SK-N-SH (cell line): ENCODE measurements at regions not wholly inside any gene's neighbourhood (a gene's known extent, or its start where the extent isn't known, plus 50 kb on each side); places are given as distances from the start of the nearest gene placed in this dataset.

Experiments used
- CTCF ChIA-PET: fragments of 300-600, 350-600 bp; formaldehyde crosslinking; extraction: SDS; loops from one replicate; lab custom pipeline; 2021; lab: Yijun Ruan, JAX
- POLR2A ChIA-PET: fragments of 350-600 bp; sonication (Branson Sonifier 250); formaldehyde crosslinking; extraction: SDS; loops from one replicate; lab custom pipeline; 2020; ENCODE audit warnings: antibody characterized with exemption, inconsistent platforms; lab: Yijun Ruan, JAX
- DNase-seq: peaks from one replicate; pipeline ENCODE4 v3.0.0; 2012
- H2AFZ ChIP-seq: fragments of 200-600 bp; sonication (generic); 2 replicates; pipeline ENCODE4 v1.8.1; 2016; ENCODE audit warnings: antibody characterized with exemption, mild to moderate bottlenecking, low read depth
- H3F3A ChIP-seq: fragments of 200-600 bp; sonication (generic); replicated peaks from 2 replicates; pipeline ENCODE3; 2016; ENCODE audit warnings: antibody characterized with exemption, mild to moderate bottlenecking; ENCODE audit not compliant: insufficient read depth
- H3K27ac ChIP-seq, 2 experiments: fragments of 200-500 bp in 1 of 2; fragments of 200-600 bp in 1 of 2; sonication (Bioruptor generic) in 1 of 2; sonication (generic), shearing (Covaris generic) in 1 of 2; 2 replicates each; pipeline versions ENCODE4 v1.5.1 to v1.6.1; 2014 to 2016; ENCODE audit warnings: low read depth in 2 of 2, inconsistent platforms in 1 of 2, low read length in 1 of 2, mild to moderate bottlenecking in 1 of 2, mixed read lengths in 1 of 2
- H3K27me3 ChIP-seq: fragments of 200-600 bp; sonication (generic), shearing (Covaris generic); 2 replicates; pipeline ENCODE4 v1.6.1; 2016; ENCODE audit warnings: mixed run types; ENCODE audit not compliant: insufficient read depth
- H3K36me3 ChIP-seq, 2 experiments: fragments of 200-500 bp in 1 of 2; fragments of 200-600 bp in 1 of 2; sonication (Bioruptor generic) in 1 of 2; sonication (generic) in 1 of 2; replicated peaks in 1 of 2; 2 replicates each; pipeline versions ENCODE3 to v1.5.1; 2014 to 2016; ENCODE audit warnings: low read length in 1 of 2, mild to moderate bottlenecking in 1 of 2; ENCODE audit not compliant: insufficient read depth in 2 of 2, control insufficient read depth in 1 of 2
- H3K4me1 ChIP-seq, 2 experiments: fragments of 200-500 bp in 1 of 2; fragments of 200-600 bp in 1 of 2; sonication (Bioruptor generic) in 1 of 2; sonication (generic), shearing (Covaris generic) in 1 of 2; 2 replicates each; pipeline versions ENCODE4 v1.5.1 to v1.6.1; 2014 to 2016; ENCODE audit warnings: low read depth in 1 of 2, low read length in 1 of 2, mixed run types in 1 of 2; ENCODE audit not compliant: insufficient read depth in 2 of 2, control insufficient read depth in 1 of 2
- H3K4me2 ChIP-seq: fragments of 200-600 bp; sonication (generic), shearing (Covaris generic); 2 replicates; pipeline ENCODE4 v1.6.1; 2017; ENCODE audit warnings: mixed run types
- H3K4me3 ChIP-seq, 2 experiments: fragments of 200-500 bp in 1 of 2; fragments of 200-600 bp in 1 of 2; sonication (Bioruptor generic) in 1 of 2; sonication (generic), shearing (Covaris generic) in 1 of 2; 2 replicates each; pipeline versions ENCODE4 v1.5.1 to v1.8.1; 2014 to 2016; ENCODE audit warnings: low read depth in 2 of 2, inconsistent platforms in 1 of 2, low read length in 1 of 2, mild to moderate bottlenecking in 1 of 2, mixed read lengths in 1 of 2, moderate library complexity in 1 of 2
- H3K79me2 ChIP-seq: fragments of 200-600 bp; sonication (generic); 2 replicates; pipeline ENCODE4 v1.8.1; 2017; ENCODE audit warnings: mild to moderate bottlenecking; ENCODE audit not compliant: insufficient read depth
- H3K9ac ChIP-seq: fragments of 200-600 bp; sonication (generic); 2 replicates; pipeline ENCODE4 v1.6.1; 2017; ENCODE audit warnings: mixed run types
- H3K9me2 ChIP-seq: fragments of 200-600 bp; sonication (generic); 2 replicates; pipeline ENCODE4 v1.6.1; 2017; ENCODE audit warnings: mixed run types
- H3K9me3 ChIP-seq: fragments of 200-600 bp; sonication (generic); 2 replicates; pipeline ENCODE4 v1.6.1; 2017; ENCODE audit warnings: mixed run types, mild to moderate bottlenecking, moderate library complexity
- H4K20me1 ChIP-seq: fragments of 200-600 bp; sonication (generic); 2 replicates; pipeline ENCODE4 v1.6.1; 2017; ENCODE audit warnings: mild to moderate bottlenecking, mixed run types; ENCODE audit not compliant: insufficient read depth
- CHD2 ChIP-seq: fragments of 150-350 bp; IDR thresholded peaks from 2 replicates; pipeline ENCODE4 v1.6.1; 2018; ENCODE audit warnings: low read length; ENCODE audit not compliant: partially characterized antibody
- ELF1 ChIP-seq: IDR thresholded peaks from 2 replicates; pipeline ENCODE4 v1.4.0; 2012
- FOSL2 ChIP-seq: IDR thresholded peaks from 2 replicates; pipeline ENCODE4 v1.4.0; 2012; ENCODE audit warnings: low read depth, mild to moderate bottlenecking, moderate library complexity, borderline replicate concordance
- JUND ChIP-seq: IDR thresholded peaks from 2 replicates; pipeline ENCODE4 v1.4.0; 2012
- MEF2A ChIP-seq: IDR thresholded peaks from 2 replicates; pipeline ENCODE4 v1.4.0; 2012; ENCODE audit warnings: low read depth, borderline replicate concordance
- RAD21 ChIP-seq: IDR thresholded peaks from 2 replicates; pipeline ENCODE4 v1.6.1; 2012; ENCODE audit warnings: mild to moderate bottlenecking, low read length
- RCOR1 ChIP-seq: fragments of 150-350 bp; IDR thresholded peaks from 2 replicates; pipeline ENCODE4 v1.6.1; 2017; ENCODE audit warnings: antibody characterized with exemption, low read length
- RFX5 ChIP-seq: IDR thresholded peaks from 2 replicates; pipeline ENCODE4 v1.6.1; 2012; ENCODE audit warnings: mild to moderate bottlenecking, improper control_type of control experiment, low read length
- RXRA ChIP-seq: IDR thresholded peaks from 2 replicates; pipeline ENCODE4 v1.4.0; 2012; ENCODE audit warnings: low read depth, mild to moderate bottlenecking, borderline replicate concordance
- SMC3 ChIP-seq: IDR thresholded peaks from 2 replicates; pipeline ENCODE4 v1.6.1; 2012; ENCODE audit warnings: low read depth, low read length, improper control_type of control experiment
- TAF1 ChIP-seq: IDR thresholded peaks from 2 replicates; pipeline ENCODE4 v1.6.1; 2012; ENCODE audit warnings: low read depth, mild to moderate bottlenecking, low read length, moderate library complexity, borderline replicate concordance
- TCF12 ChIP-seq: IDR thresholded peaks from 2 replicates; pipeline ENCODE4 v1.4.0; 2012
- TEAD4 ChIP-seq: IDR thresholded peaks from 2 replicates; pipeline ENCODE4 v1.4.0; 2012; ENCODE audit warnings: mild to moderate bottlenecking, borderline replicate concordance; ENCODE audit not compliant: insufficient read depth
- WGBS: methylation state at CpG from one replicate; pipeline ENCODE4 v1.1.6; 2017; ENCODE audit warnings: low lambda C conversion rate; 5-methylcytosine and 5-hydroxymethylcytosine counted together
- TF ChIP-seq, protein P1 (sequence below): IDR thresholded peaks from 2 replicates; pipeline ENCODE4 v1.4.0; 2012; ENCODE audit warnings: low read depth, borderline replicate concordance
- TF ChIP-seq, protein P2 (sequence below): IDR thresholded peaks from 2 replicates; pipeline ENCODE4 v1.4.0; 2012; ENCODE audit warnings: low read depth
- TF ChIP-seq, protein P3 (sequence below): fragments of 150-350 bp; IDR thresholded peaks from 2 replicates; pipeline ENCODE4 v1.6.1; 2016; ENCODE audit warnings: mild to moderate bottlenecking, low read depth, low read length
- TF ChIP-seq, protein P4 (sequence below): fragments of 200-600 bp; sonication (generic); IDR thresholded peaks from 2 replicates; pipeline ENCODE4 v1.6.1; 2017; ENCODE audit warnings: antibody characterized with exemption, mild to moderate bottlenecking, moderate library complexity
- TF ChIP-seq, protein P5 (sequence below): IDR thresholded peaks from 2 replicates; pipeline ENCODE4 v1.6.1; 2012; ENCODE audit warnings: mild to moderate bottlenecking, low read depth, low read length, moderate library complexity

DNA sequence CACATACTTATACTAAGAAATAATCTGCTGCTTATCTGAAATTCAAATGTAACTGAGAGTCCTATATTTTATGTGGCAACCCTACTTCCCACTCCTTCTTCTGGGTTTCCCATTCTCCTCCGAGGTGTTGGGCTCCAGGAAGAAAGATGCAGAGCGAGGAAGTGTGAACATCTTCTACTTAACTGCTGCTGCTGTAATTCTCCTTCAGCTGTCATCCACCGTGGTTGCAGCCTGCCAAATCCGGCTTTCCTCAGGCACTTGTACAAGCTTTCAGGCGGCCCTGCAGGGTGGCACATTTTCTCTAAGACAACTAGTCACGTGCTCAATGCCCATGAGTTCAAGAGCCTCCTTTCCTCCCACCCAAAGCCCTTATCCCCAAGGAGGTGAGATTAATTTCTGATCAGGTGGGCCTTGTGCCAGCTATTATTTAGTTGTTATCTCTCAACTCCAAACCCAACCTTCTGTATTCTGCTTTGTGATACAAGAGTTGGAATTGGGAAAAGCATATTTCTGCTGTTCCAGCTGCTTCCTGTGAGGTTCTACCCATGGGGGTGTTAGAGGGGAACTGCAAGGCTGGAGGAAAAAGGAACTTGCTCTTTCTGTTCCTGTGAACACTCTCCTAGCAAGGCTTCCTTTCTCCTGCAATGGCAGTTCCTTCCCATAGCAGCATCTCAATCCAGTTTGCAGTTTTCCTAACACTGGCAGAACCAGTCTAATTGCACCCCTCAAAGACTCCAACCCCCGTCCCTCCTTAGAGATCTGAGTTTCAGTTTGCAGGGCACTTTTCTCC is 67.6 kb upstream of the RBBP6 start:
- Histone ChIP-seq H3F3A (no peaks in the 10 kb centered on the region), H2AFZ (no peak overlapping the region), H3K9ac (no peak overlapping the region), H3K4me1 (no peaks in the 10 kb centered on the region; a peak in 1 of 4 replicates), H3K27me3 (no peaks in the 10 kb centered on the region; the same call in 1 of the 2 replicates), H3K4me3 (no peak overlapping the region), H3K9me2 (no peaks in the 10 kb centered on the region), H4K20me1 (no peaks in the 10 kb centered on the region), H3K36me3 (no peaks in the 10 kb centered on the region), H3K79me2 (no peaks in the 10 kb centered on the region), H3K4me2 (no peak overlapping the region), H3K27ac (no peak overlapping the region), H3K9me3 (no peaks in the 10 kb centered on the region)
- POLR2A ChIA-PET, result no interaction called here
- CTCF ChIA-PET, result interaction anchor here (1.2 kb wide), 2 partner anchors 426 to 435 kb away, joined by 3 to 4 read pairs; no protein-coding TSS in a partner anchor
- no peak for DNase-seq
- no peak for TF ChIP-seq MEF2A
- no peak for TF ChIP-seq TEAD4
- TF ChIP-seq, protein P1, sequence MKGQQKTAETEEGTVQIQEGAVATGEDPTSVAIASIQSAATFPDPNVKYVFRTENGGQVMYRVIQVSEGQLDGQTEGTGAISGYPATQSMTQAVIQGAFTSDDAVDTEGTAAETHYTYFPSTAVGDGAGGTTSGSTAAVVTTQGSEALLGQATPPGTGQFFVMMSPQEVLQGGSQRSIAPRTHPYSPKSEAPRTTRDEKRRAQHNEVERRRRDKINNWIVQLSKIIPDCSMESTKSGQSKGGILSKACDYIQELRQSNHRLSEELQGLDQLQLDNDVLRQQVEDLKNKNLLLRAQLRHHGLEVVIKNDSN, result no peak
- TF ChIP-seq, all 33 proteins: peak for 0
- WGBS, result 3% methylated on average over 7 of the region's 7 CpGs

DNA sequence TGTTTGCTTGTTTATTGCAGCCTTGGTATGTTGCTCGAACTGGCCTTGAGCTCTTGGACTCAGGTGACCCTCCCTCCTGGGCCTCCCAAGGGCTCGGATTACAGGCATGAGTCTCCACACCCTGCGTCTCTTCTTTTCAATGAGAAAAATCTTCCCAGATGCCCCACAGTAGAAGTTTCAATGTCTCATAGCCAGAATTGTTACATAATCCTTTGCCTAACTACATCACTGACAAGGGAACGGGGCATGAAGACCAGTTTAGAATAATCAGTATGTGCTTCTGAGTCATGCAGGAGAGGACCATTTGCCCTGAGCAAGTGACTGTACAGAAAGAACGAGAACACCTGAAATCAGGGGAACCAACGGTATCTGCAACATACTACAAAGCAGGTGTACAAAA is 61.9 kb upstream of the RBBP6 start:
- 19% methylated on average over 6 of the region's 6 CpGs for WGBS
- DNase-seq, result no peak
- POLR2A ChIA-PET, result no interaction called here
- Histone ChIP-seq H3K4me1 (no peaks in the 10 kb centered on the region), H3K27ac (no peak overlapping the region), H3K36me3 (no peaks in the 10 kb centered on the region), H3K4me3 (no peak overlapping the region), H3F3A (no peaks in the 10 kb centered on the region), H3K79me2 (no peaks in the 10 kb centered on the region), H3K9ac (no peak overlapping the region), H3K4me2 (no peak overlapping the region), H3K27me3 (no peaks in the 10 kb centered on the region; the same call in 1 of the 2 replicates), H4K20me1 (no peaks in the 10 kb centered on the region), H3K9me3 (no peaks in the 10 kb centered on the region), H3K9me2 (no peaks in the 10 kb centered on the region), H2AFZ (no peak overlapping the region)
- CTCF ChIA-PET, result no interaction called here
- no peak for TF ChIP-seq RCOR1
- TF ChIP-seq ELF1, result no peak
- TF ChIP-seq RAD21, result no peak
- no peak for TF ChIP-seq TAF1
- TF ChIP-seq, protein P1, result no peak
- TF ChIP-seq, protein P2, sequence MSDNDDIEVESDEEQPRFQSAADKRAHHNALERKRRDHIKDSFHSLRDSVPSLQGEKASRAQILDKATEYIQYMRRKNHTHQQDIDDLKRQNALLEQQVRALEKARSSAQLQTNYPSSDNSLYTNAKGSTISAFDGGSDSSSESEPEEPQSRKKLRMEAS, result no peak
- TF ChIP-seq TCF12, result no peak
- TF ChIP-seq, protein P3, sequence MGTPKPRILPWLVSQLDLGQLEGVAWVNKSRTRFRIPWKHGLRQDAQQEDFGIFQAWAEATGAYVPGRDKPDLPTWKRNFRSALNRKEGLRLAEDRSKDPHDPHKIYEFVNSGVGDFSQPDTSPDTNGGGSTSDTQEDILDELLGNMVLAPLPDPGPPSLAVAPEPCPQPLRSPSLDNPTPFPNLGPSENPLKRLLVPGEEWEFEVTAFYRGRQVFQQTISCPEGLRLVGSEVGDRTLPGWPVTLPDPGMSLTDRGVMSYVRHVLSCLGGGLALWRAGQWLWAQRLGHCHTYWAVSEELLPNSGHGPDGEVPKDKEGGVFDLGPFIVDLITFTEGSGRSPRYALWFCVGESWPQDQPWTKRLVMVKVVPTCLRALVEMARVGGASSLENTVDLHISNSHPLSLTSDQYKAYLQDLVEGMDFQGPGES, result no peak
- no peak for TF ChIP-seq CHD2
- TF ChIP-seq, protein P4, sequence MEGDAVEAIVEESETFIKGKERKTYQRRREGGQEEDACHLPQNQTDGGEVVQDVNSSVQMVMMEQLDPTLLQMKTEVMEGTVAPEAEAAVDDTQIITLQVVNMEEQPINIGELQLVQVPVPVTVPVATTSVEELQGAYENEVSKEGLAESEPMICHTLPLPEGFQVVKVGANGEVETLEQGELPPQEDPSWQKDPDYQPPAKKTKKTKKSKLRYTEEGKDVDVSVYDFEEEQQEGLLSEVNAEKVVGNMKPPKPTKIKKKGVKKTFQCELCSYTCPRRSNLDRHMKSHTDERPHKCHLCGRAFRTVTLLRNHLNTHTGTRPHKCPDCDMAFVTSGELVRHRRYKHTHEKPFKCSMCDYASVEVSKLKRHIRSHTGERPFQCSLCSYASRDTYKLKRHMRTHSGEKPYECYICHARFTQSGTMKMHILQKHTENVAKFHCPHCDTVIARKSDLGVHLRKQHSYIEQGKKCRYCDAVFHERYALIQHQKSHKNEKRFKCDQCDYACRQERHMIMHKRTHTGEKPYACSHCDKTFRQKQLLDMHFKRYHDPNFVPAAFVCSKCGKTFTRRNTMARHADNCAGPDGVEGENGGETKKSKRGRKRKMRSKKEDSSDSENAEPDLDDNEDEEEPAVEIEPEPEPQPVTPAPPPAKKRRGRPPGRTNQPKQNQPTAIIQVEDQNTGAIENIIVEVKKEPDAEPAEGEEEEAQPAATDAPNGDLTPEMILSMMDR, result no peak
- TF ChIP-seq JUND, result no peak
- no peak for TF ChIP-seq RFX5
- no peak for TF ChIP-seq FOSL2
- TF ChIP-seq, protein P5, sequence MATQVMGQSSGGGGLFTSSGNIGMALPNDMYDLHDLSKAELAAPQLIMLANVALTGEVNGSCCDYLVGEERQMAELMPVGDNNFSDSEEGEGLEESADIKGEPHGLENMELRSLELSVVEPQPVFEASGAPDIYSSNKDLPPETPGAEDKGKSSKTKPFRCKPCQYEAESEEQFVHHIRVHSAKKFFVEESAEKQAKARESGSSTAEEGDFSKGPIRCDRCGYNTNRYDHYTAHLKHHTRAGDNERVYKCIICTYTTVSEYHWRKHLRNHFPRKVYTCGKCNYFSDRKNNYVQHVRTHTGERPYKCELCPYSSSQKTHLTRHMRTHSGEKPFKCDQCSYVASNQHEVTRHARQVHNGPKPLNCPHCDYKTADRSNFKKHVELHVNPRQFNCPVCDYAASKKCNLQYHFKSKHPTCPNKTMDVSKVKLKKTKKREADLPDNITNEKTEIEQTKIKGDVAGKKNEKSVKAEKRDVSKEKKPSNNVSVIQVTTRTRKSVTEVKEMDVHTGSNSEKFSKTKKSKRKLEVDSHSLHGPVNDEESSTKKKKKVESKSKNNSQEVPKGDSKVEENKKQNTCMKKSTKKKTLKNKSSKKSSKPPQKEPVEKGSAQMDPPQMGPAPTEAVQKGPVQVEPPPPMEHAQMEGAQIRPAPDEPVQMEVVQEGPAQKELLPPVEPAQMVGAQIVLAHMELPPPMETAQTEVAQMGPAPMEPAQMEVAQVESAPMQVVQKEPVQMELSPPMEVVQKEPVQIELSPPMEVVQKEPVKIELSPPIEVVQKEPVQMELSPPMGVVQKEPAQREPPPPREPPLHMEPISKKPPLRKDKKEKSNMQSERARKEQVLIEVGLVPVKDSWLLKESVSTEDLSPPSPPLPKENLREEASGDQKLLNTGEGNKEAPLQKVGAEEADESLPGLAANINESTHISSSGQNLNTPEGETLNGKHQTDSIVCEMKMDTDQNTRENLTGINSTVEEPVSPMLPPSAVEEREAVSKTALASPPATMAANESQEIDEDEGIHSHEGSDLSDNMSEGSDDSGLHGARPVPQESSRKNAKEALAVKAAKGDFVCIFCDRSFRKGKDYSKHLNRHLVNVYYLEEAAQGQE, result no peak
- TF ChIP-seq SMC3, result no peak
- TF ChIP-seq RXRA, result no peak
